ENCODE measurements at regions not wholly inside any gene's neighbourhood (a gene's known extent, or its start where the extent isn't known, plus 50 kb on each side); places are given as distances from the start of the nearest gene placed in this dataset.

DNA sequence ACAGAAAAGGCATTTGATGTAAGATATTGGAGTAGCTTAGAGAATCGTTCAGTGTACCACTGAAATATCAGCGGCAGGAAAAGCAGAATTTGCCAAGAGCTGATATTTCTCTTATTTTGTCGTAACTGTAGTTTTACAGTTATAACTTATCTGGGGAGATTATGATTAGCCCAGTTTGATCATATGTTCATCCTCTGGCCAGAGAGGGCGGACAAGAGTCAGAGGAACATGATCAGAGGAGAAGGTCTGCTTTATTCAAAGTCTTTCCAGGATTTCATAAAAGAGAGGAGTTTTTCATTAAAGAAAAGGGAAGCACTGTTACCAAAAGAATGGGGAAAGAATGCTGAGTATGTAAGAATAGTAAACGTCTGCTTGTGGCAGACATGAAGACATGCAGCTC is 1655.6 kb downstream of the DPP10 start:
- ATAC-seq (no peak), FAIRE-seq (no peak), DNase-seq (no peak)
- TF ChIP-seq, protein P1, sequence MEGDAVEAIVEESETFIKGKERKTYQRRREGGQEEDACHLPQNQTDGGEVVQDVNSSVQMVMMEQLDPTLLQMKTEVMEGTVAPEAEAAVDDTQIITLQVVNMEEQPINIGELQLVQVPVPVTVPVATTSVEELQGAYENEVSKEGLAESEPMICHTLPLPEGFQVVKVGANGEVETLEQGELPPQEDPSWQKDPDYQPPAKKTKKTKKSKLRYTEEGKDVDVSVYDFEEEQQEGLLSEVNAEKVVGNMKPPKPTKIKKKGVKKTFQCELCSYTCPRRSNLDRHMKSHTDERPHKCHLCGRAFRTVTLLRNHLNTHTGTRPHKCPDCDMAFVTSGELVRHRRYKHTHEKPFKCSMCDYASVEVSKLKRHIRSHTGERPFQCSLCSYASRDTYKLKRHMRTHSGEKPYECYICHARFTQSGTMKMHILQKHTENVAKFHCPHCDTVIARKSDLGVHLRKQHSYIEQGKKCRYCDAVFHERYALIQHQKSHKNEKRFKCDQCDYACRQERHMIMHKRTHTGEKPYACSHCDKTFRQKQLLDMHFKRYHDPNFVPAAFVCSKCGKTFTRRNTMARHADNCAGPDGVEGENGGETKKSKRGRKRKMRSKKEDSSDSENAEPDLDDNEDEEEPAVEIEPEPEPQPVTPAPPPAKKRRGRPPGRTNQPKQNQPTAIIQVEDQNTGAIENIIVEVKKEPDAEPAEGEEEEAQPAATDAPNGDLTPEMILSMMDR (IDR thresholded peaks at IDR 0.05): no peak
- intact Hi-C loops (cut with DNase I): no loop called here
- no peaks in the 10 kb centered on the region for H3K36me3 ChIP-seq
- WGBS, 2 donors: 52 to 59% methylated on average over 5 of the region's 5 CpGs
- H3K4me1 ChIP-seq: no peaks in the 10 kb centered on the region
- no peak overlapping the region for H3K27ac ChIP-seq
- H3K27me3 ChIP-seq: no peaks in the 10 kb centered on the region
- H3K9me3 ChIP-seq: no peaks in the 10 kb centered on the region
- no peak overlapping the region for H3K4me3 ChIP-seq

DNA sequence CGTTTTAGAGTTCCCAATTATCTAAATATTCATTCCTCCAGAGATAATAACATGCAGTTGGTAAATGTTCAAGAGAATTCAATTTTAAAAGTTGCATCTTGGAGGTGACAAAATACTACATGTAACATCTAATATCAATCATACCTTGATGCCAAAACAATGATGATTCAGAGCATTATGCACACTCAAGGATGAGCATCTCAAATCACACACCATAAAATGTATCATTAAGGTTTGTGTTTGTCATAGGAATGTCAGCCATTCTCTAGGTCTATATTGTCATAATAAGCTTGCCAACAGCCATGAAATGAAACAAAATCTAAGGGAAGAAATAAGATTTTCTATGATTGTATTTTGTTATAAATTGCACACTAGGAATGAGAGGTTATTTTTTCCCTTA is 1667.0 kb downstream of the DPP10 start:
- TF ChIP-seq, protein P1 (IDR thresholded peaks at IDR 0.05): no peak
- ATAC-seq: no peak

DNA sequence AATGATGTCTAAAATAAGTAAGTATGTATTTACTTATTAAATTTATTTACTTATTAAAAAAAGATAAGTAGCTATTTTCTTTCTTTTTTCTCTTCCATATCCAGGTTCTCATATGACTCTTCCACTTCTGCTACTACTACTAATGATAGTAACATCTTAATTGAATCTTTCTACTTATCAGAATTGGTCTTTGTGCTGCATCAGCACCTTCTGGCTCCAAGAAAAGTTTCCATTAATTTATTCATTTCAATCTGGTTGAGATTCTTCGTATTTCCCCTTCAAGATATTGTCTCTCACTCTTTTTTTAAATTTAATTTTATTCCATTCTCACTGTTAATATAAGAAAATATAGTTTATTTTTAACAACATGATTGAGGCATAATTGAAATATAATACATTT is 1675.4 kb downstream of the DPP10 start:
- intact Hi-C loops (cut with DNase I): no loop called here
- TF ChIP-seq, protein P1 (IDR thresholded peaks at IDR 0.05): no peak
- Histone ChIP-seq H3K27me3 (no peaks in the 10 kb centered on the region), H3K36me3 (no peaks in the 10 kb centered on the region), H3K4me3 (no peak overlapping the region), H3K27ac (no peak overlapping the region), H3K9me3 (no peaks in the 10 kb centered on the region), H3K4me1 (no peaks in the 10 kb centered on the region)
- 61 to 65% methylated on average over 1 of the region's 1 CpG for WGBS, 2 donors
- FAIRE-seq (no peak), ATAC-seq (no peak), DNase-seq (no peak)

More for the DNA sequence above, 1667.0 kb downstream of the DPP10 start:
- DNase-seq (no peak), FAIRE-seq (no peak)
- H3K36me3 ChIP-seq: no peaks in the 10 kb centered on the region
- WGBS, 2 donors: 27 to 64% methylated on average over 1 of the region's 1 CpG
- no peaks in the 10 kb centered on the region for H3K9me3 ChIP-seq
- intact Hi-C loops (cut with DNase I): no loop called here
- H3K4me1 ChIP-seq: no peaks in the 10 kb centered on the region
- no peak overlapping the region for H3K27ac ChIP-seq
- H3K4me3 ChIP-seq: no peak overlapping the region
- H3K27me3 ChIP-seq: no peaks in the 10 kb centered on the region

DNA sequence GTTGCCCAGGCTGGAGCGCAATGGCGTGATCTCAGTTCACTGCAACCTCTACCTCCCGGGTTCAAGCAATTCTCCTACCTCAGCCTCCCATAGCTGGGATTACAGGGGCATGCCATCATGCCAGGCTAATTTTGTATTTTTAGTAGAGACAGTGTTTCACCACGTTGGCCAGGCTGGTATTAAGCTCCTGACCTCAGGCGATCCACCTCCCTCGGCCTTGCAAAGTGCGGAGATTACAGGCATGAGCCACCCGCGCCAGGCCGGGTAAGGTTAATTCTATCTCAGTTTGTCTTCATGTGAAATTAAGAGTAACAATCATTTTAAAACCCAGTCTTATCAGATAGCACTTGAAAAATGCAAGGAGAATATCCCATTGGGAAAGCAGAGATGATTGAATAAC is 1681.7 kb upstream of the DDX18 start:
- Histone ChIP-seq H3K36me3 (no peaks in the 10 kb centered on the region), H3K4me1 (no peaks in the 10 kb centered on the region), H3K27me3 (no peaks in the 10 kb centered on the region), H3K27ac (no peak overlapping the region), H3K9me3 (no peaks in the 10 kb centered on the region), H3K4me3 (no peak overlapping the region)
- ATAC-seq: no peak
- FAIRE-seq: no peak
- intact Hi-C loops (cut with DNase I): no loop called here
- DNase-seq: no peak
- 73 to 84% methylated on average over 10 of the region's 10 CpGs for WGBS, 2 donors
- TF ChIP-seq, protein P1 (IDR thresholded peaks at IDR 0.05): no peak

DNA sequence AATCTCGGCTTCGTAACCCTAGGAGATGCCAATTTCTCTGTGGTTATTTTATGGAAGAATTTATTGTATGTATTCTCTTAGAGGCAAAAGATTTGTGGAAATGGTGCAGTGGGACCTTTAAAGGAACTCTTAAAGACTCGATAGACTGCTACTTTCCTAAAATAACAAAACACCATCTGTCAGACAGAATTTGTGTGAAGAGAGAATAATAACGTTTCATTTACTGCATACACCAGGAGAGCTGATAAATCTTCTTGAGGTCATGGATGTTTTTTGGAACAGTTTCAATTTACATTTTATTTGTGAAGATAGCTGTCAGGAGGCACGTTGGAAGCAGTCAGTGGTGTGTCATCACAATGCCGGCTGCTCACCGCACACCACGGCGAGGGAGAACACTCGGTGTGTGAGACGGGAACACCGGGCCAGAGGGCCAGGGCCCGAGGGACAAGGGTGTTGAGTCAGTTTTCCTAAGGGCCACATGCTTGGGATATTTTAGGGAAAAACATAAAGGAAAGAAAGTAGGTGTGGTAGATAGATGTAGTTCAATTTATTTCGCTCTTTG is 1681.0 kb upstream of the DDX18 start:
- FAIRE-seq (no peak), DNase-seq (no peak), ATAC-seq (no peak)
- 75 to 83% methylated on average over 14 of the region's 14 CpGs for WGBS, 2 donors
- H3K9me3 ChIP-seq: no peaks in the 10 kb centered on the region
- H3K4me1 ChIP-seq: no peaks in the 10 kb centered on the region
- H3K4me3 ChIP-seq: no peak overlapping the region
- no peaks in the 10 kb centered on the region for H3K36me3 ChIP-seq
- no peaks in the 10 kb centered on the region for H3K27me3 ChIP-seq
- TF ChIP-seq, protein P1 (IDR thresholded peaks at IDR 0.05): no peak
- H3K27ac ChIP-seq: no peak overlapping the region
- intact Hi-C loops (cut with DNase I): no loop called here

All from pancreas (tissue), 10 donors.